ENCODE measurements at regions not wholly inside any gene's neighbourhood (a gene's known extent, or its start where the extent isn't known, plus 50 kb on each side); places are given as distances from the start of the nearest gene placed in this dataset.

- TF ChIP-seq CTCF (IDR thresholded peaks at IDR 0.05; ENCODE audit: low read depth, low read length, poor library complexity, severe bottlenecking) = no peak
- TF ChIP-seq EZH2phosphoT487 (IDR thresholded peaks at IDR 0.05; ENCODE audit: borderline replicate concordance, low read length) = no peak
Observed at GRCh38 chrX:74179499-74179898, 124.5 kb upstream of the ZCCHC13 start.

All from DOHH2 (cell line).